ENCODE measurements at regions not wholly inside any gene's neighbourhood (a gene's known extent, or its start where the extent isn't known, plus 50 kb on each side); places are given as distances from the start of the nearest gene placed in this dataset.

GRCh38 chr16:5415123-5415522 lies 317.5 kb upstream of the EEF2KMT start:
- Histone ChIP-seq H2AFZ (ENCODE audit: low read length) (no peak overlapping the region), H3K36me3 (ENCODE audit: insufficient read depth, low read length) (no peaks in the 10 kb centered on the region), H3K4me2 (ENCODE audit: low read length) (no peak overlapping the region), H3K4me3 (ENCODE audit: low read depth, low read length, poor library complexity, severe bottlenecking) (no peak overlapping the region), H3K79me2 (ENCODE audit: insufficient read depth, low read depth, low read length) (no peaks in the 10 kb centered on the region), H3K4me1 (ENCODE audit: insufficient read depth, low read length, poor library complexity, severe bottlenecking) (no peaks in the 10 kb centered on the region), H4K20me1 (ENCODE audit: insufficient read depth, low read length) (no peaks in the 10 kb centered on the region), H3K9me2 (ENCODE audit: insufficient read depth, low read length) (no peaks in the 10 kb centered on the region), H3K9me3 (ENCODE audit: low read length) (no peaks in the 10 kb centered on the region), H3K27ac (ENCODE audit: low read depth, low read length, poor library complexity, severe bottlenecking) (no peak overlapping the region)
- no TSS peak for BruUV-seq (replicated peaks)
- intact Hi-C loops (cut with micrococcal nuclease; ENCODE audit: unreplicated experiment): no loop called here
- TF ChIP-seq EZH2phosphoT487 (IDR thresholded peaks at IDR 0.05; ENCODE audit: borderline replicate concordance, low read depth, low read length): no peak
- TF ChIP-seq CTCF (conservative IDR thresholded peaks at IDR 0.05; ENCODE audit: low read length): peak; percentile 36; the same call in 1 of the 2 replicates
- ChIA-PET CTCF (ENCODE audit: unreplicated experiment) (no interaction called here), POLR2A (no interaction called here)
- DNase-seq (ENCODE audit: low spot score): no peak

GRCh38 chr16:5412731-5413130 lies 315.1 kb upstream of the EEF2KMT start:
- H3K9me2 ChIP-seq (ENCODE audit: insufficient read depth, low read length): no peaks in the 10 kb centered on the region
- CTCF ChIA-PET (ENCODE audit: unreplicated experiment): no interaction called here
- H3K79me2 ChIP-seq (ENCODE audit: insufficient read depth, low read depth, low read length): no peaks in the 10 kb centered on the region
- H3K4me2 ChIP-seq (ENCODE audit: low read length): no peak overlapping the region
- H3K4me3 ChIP-seq (ENCODE audit: low read depth, low read length, poor library complexity, severe bottlenecking): no peak overlapping the region
- no peak for DNase-seq (ENCODE audit: low spot score)
- no peak for TF ChIP-seq EZH2phosphoT487 (IDR thresholded peaks at IDR 0.05; ENCODE audit: borderline replicate concordance, low read depth, low read length)
- no peak for TF ChIP-seq CTCF (conservative IDR thresholded peaks at IDR 0.05; ENCODE audit: low read length)
- H2AFZ ChIP-seq (ENCODE audit: low read length): no peak overlapping the region
- H3K27ac ChIP-seq (ENCODE audit: low read depth, low read length, poor library complexity, severe bottlenecking): no peak overlapping the region
- BruUV-seq (replicated peaks): no TSS peak
- no peaks in the 10 kb centered on the region for H4K20me1 ChIP-seq (ENCODE audit: insufficient read depth, low read length)
- no peaks in the 10 kb centered on the region for H3K4me1 ChIP-seq (ENCODE audit: insufficient read depth, low read length, poor library complexity, severe bottlenecking)
- H3K36me3 ChIP-seq (ENCODE audit: insufficient read depth, low read length): no peaks in the 10 kb centered on the region
- POLR2A ChIA-PET: no interaction called here
- intact Hi-C loops (cut with micrococcal nuclease; ENCODE audit: unreplicated experiment): no loop called here
- H3K9me3 ChIP-seq (ENCODE audit: low read length): no peaks in the 10 kb centered on the region

- Histone ChIP-seq H3K79me2 (ENCODE audit: insufficient read depth, low read depth, low read length) (no peaks in the 10 kb centered on the region), H3K4me3 (ENCODE audit: low read depth, low read length, poor library complexity, severe bottlenecking) (no peak overlapping the region), H3K4me2 (ENCODE audit: low read length) (no peak overlapping the region), H4K20me1 (ENCODE audit: insufficient read depth, low read length) (no peaks in the 10 kb centered on the region), H2AFZ (ENCODE audit: low read length) (no peak overlapping the region), H3K9me2 (ENCODE audit: insufficient read depth, low read length) (no peaks in the 10 kb centered on the region), H3K27ac (ENCODE audit: low read depth, low read length, poor library complexity, severe bottlenecking) (no peak overlapping the region), H3K4me1 (ENCODE audit: insufficient read depth, low read length, poor library complexity, severe bottlenecking) (no peaks in the 10 kb centered on the region), H3K9me3 (ENCODE audit: low read length) (no peaks in the 10 kb centered on the region), H3K36me3 (ENCODE audit: insufficient read depth, low read length) (no peaks in the 10 kb centered on the region)
- ChIA-PET CTCF (ENCODE audit: unreplicated experiment) (no interaction called here), POLR2A (no interaction called here)
- BruUV-seq (replicated peaks): no TSS peak
- no peak for DNase-seq (ENCODE audit: low spot score)
- intact Hi-C loops (cut with micrococcal nuclease; ENCODE audit: unreplicated experiment): no loop called here
- TF ChIP-seq EZH2phosphoT487 (IDR thresholded peaks at IDR 0.05; ENCODE audit: borderline replicate concordance, low read depth, low read length) (no peak), CTCF (conservative IDR thresholded peaks at IDR 0.05; ENCODE audit: low read length) (no peak)
Observed at GRCh38 chr16:5398203-5398602, 300.6 kb upstream of the EEF2KMT start.
